ENCODE measurements at regions not wholly inside any gene's neighbourhood (a gene's known extent, or its start where the extent isn't known, plus 50 kb on each side); places are given as distances from the start of the nearest gene placed in this dataset.

DNA sequence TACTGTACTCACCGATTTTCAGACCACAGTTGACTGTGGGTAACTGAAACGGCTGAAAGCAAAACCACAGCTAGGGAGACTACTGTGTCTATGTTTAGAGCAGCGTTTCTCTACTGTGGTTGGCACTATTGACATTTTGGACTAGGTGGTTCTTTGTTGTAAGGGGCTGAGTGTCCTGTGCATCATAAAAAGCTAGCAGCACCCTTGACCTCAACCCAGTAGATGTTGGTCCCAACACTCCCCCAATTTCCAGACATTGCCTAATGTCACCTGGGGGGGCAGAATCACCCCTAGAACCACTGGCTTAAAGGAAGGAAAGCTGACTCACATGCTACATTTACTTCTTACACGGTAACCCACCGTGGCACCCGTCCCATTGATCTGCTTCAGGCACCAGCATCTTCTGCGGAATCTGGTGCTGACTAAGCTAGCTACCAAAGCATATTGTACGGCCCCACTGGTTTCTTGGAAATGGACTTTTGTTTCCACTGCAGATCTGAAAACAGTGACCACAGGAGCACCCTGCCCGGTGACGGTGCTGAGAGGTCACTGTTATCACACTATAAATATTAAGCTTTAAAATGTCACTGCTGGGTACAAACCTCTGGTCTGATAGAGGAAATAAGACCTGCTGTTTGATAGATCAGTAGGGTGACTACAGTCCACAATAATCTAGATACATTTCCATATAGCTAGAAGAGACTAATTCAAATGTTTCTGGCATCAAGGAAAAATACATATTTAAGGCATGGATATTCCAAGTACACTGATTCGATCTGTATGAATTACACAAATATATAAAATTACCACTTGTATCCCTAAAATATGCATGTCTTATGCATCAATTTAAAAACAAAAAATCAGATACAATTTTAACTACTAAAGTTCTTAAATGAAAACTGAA, 151.4 kb downstream of the HSD17B3 start:
- TF ChIP-seq, protein P1, sequence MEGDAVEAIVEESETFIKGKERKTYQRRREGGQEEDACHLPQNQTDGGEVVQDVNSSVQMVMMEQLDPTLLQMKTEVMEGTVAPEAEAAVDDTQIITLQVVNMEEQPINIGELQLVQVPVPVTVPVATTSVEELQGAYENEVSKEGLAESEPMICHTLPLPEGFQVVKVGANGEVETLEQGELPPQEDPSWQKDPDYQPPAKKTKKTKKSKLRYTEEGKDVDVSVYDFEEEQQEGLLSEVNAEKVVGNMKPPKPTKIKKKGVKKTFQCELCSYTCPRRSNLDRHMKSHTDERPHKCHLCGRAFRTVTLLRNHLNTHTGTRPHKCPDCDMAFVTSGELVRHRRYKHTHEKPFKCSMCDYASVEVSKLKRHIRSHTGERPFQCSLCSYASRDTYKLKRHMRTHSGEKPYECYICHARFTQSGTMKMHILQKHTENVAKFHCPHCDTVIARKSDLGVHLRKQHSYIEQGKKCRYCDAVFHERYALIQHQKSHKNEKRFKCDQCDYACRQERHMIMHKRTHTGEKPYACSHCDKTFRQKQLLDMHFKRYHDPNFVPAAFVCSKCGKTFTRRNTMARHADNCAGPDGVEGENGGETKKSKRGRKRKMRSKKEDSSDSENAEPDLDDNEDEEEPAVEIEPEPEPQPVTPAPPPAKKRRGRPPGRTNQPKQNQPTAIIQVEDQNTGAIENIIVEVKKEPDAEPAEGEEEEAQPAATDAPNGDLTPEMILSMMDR (IDR thresholded peaks at IDR 0.05): no peak
- TF ChIP-seq POLR2A (IDR thresholded peaks at IDR 0.05): no peak

Data from body of pancreas (tissue), 4 donors.